ENCODE measurements at regions not wholly inside any gene's neighbourhood (a gene's known extent, or its start where the extent isn't known, plus 50 kb on each side); places are given as distances from the start of the nearest gene placed in this dataset.

DNA sequence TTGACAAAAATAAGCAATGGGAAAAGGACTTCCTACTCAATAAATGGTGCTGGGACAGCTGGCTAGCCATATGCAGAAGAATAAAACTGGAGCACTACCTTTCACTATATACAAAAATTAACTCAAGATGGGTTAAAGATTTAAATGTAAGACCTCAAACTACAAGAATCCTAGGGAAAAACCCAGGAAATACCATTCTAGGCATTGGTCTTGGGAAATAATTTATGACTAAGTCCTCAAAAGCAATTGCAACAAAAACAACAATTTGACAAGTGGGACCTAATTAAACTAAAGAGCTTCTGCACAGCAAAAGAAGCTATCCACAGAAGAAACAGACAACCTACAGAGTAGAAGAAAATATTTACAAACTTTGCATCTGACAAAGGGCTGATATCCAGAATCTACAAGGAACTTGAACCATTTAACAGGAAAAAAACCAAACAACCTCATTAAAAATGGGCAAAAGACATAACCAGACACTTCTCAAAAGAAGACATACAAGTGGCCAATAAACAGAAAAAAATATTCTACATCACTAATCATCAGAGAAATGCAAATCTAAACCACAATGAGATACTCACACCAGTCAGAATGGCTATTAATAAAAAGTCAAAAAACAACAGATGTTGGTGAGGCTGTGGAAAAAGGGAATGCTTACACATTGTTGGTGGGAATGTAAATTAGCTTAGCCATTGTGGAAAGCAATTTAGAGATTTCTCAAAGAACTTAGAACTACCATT, 75.2 kb upstream of the CPEB4 start:
- POLR2A ChIA-PET = no interaction called here
- no peak overlapping the region for H3K27ac Mint-ChIP-seq
- H3K36me3 Mint-ChIP-seq (ENCODE audit: low read depth) = no peaks in the 10 kb centered on the region
- no peak for DNase-seq
- peaks cover 12% of the 10 kb centered on the region for H3K9me3 Mint-ChIP-seq
- CTCF ChIA-PET = no interaction called here
- no peak overlapping the region for H3K4me3 Mint-ChIP-seq
- H3K27me3 Mint-ChIP-seq = peaks cover 8% of the 10 kb centered on the region
- H3K4me1 Mint-ChIP-seq = peaks cover 2% of the 10 kb centered on the region

DNA sequence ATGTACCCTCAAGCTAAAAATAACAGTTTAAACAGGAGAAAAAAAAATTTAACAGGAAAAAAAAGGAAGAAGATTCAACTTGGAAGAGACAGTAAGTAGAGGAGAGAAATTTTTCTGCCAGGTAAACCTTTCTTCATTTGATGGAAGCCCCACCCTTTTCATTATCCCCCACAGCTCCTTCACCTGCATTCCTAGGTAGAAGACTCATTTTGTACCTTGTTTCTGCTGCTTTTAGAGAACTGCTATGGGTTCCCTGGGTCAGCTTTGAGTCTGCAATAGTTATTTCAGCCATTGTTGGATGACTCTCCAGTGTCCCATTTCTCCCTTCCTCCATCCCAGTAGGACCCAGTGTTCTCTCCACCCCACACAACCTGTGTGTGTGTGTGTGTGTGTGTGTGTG, 74.1 kb upstream of the CPEB4 start:
- Mint-ChIP-seq H3K4me3 (no peak overlapping the region), H3K9me3 (peaks cover 12% of the 10 kb centered on the region)

DNA sequence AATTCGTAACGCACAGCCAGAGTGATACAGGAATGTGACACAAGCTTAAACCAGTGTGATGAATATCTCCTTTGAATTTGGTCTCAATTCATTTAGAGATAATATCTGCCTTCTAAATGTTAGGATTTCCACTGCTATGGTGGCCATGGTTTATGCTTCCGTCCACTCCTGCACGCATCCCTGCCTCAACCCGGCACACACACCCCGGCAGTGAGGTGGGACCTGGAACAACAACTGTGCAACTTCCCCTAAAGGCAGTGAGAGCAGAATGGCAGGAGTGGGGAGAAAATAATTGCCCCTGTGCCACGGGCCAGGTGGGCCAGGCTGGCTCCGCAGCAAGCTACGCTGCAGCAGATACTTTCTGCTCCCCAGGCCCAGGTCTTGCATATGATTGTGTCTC, 72.6 kb upstream of the CPEB4 start:
- POLR2A ChIA-PET = no interaction called here
- H3K27me3 Mint-ChIP-seq = peaks cover 6% of the 10 kb centered on the region
- H3K9me3 Mint-ChIP-seq = peaks cover 13% of the 10 kb centered on the region
- DNase-seq = no peak
- CTCF ChIA-PET = no interaction called here
- H3K36me3 Mint-ChIP-seq (ENCODE audit: low read depth) = peaks cover 2% of the 10 kb centered on the region
- H3K4me3 Mint-ChIP-seq = no peak overlapping the region
- no peak overlapping the region for H3K27ac Mint-ChIP-seq
- peaks cover 10% of the 10 kb centered on the region for H3K4me1 Mint-ChIP-seq

More for the DNA sequence above, 74.1 kb upstream of the CPEB4 start:
- ChIA-PET CTCF (no interaction called here), POLR2A (no interaction called here)
- peaks cover 8% of the 10 kb centered on the region for H3K27me3 Mint-ChIP-seq
- H3K27ac Mint-ChIP-seq = no peak overlapping the region
- H3K36me3 Mint-ChIP-seq (ENCODE audit: low read depth) = no peaks in the 10 kb centered on the region
- no peak for DNase-seq
- H3K4me1 Mint-ChIP-seq = peaks cover 2% of the 10 kb centered on the region

DNA sequence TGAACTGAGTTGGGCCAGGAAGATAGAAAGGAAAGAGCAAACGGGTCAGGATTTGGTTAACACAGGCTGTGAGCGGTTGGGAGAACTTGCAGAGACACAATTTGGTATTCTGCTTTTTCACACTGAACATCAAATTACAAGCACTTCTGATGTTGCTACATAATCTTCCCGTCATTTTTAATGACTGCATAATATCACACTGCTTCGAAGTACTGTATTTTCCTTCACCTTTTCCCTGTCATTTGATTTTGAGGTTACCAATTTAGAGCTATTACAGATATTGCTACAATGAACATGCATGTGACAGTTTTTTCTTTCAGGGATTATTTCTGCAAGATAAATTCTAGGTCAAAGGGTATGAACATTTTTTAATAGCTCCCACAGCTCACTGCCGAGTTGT, 71.4 kb upstream of the CPEB4 start:
- Mint-ChIP-seq H3K4me3 (no peak overlapping the region), H3K27ac (no peak overlapping the region), H3K9me3 (peaks cover 5% of the 10 kb centered on the region), H3K4me1 (peaks cover 21% of the 10 kb centered on the region), H3K27me3 (peaks cover 6% of the 10 kb centered on the region), H3K36me3 (ENCODE audit: low read depth) (peaks cover 2% of the 10 kb centered on the region)
- ChIA-PET POLR2A (no interaction called here), CTCF (no interaction called here)
- no peak for DNase-seq

DNA sequence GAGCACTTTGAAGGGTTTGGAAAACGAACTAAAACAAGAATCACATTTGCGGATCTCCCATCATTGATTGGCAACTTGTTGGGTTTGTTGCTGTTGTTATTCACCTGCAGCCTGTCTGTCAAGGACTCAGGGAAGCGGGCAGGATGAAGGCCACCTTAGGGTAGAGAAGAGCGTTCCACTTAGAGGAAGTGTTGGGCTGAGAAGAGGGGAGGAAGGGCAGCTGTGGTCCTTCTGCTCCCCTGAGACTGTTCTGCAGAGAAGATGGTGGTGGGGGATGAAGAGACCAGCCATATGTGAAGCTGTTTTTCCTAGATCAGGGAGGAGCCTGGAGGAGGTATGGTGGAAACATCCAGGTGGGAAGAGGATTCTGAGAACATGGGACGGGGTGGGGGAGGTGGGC, 70.6 kb upstream of the CPEB4 start:
- Mint-ChIP-seq H3K4me3 (no peak overlapping the region), H3K9me3 (peaks cover 8% of the 10 kb centered on the region), H3K27ac (no peak overlapping the region), H3K36me3 (ENCODE audit: low read depth) (peaks cover 2% of the 10 kb centered on the region), H3K27me3 (peaks cover 6% of the 10 kb centered on the region), H3K4me1 (peaks cover 29% of the 10 kb centered on the region)
- DNase-seq = no peak
- POLR2A ChIA-PET = no interaction called here
- CTCF ChIA-PET = no interaction called here

DNA sequence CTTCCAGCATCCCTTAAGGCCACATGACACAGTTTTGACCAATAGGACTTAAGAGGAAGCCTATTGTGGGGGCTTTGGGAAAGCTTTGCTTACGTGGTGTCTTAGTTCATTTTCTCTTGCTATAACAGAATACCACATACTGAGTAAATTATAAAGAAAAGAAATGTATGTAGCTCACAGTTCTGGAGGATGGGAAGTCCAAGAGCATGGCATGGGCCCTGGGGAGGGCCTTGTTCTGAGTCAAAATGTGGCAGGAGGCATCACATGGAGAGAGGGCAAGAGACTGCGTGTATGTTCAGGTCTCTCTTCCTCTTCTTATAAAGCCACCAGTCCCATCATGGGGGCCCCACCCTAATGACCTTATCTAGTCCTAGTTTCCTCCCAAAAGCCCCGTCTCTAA, 68.6 kb upstream of the CPEB4 start:
- no peak overlapping the region for H3K4me3 Mint-ChIP-seq
- H3K4me1 Mint-ChIP-seq = peaks cover 33% of the 10 kb centered on the region
- ChIA-PET POLR2A (no interaction called here), CTCF (no interaction called here)
- peaks cover 8% of the 10 kb centered on the region for H3K9me3 Mint-ChIP-seq
- DNase-seq = no peak
- peaks cover 2% of the 10 kb centered on the region for H3K36me3 Mint-ChIP-seq (ENCODE audit: low read depth)
- H3K27ac Mint-ChIP-seq = no peak overlapping the region
- H3K27me3 Mint-ChIP-seq = peaks cover 3% of the 10 kb centered on the region

DNA sequence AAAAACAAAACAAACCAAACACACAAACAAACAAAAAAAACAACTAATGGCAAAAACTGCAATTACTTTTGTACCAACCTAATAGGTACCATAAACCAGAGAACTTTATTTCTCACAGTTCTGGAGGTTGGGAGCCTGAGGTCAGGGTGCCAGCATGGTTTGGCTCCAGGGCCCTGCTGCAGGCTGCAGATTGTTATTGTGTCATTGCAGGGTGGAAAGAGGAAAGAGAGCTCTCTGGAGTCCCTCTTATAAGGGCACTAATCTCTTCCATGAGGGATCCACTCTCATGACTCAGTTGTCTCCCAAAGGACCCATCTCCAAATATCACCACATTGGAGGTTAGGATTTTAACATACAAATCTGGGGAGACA, 64.9 kb upstream of the CPEB4 start:
- CTCF ChIA-PET = no interaction called here
- peaks cover 2% of the 10 kb centered on the region for H3K36me3 Mint-ChIP-seq (ENCODE audit: low read depth)
- no peaks in the 10 kb centered on the region for H3K27me3 Mint-ChIP-seq
- H3K9me3 Mint-ChIP-seq = peaks cover 12% of the 10 kb centered on the region
- no peak for DNase-seq
- H3K4me3 Mint-ChIP-seq = no peak overlapping the region
- POLR2A ChIA-PET = interaction anchor here (1.5 kb wide), 1 partner anchor 62 kb away, joined by 5 read pairs; no protein-coding TSS in a partner anchor
- H3K4me1 Mint-ChIP-seq = peaks cover 32% of the 10 kb centered on the region
- H3K27ac Mint-ChIP-seq = no peak overlapping the region

DNA sequence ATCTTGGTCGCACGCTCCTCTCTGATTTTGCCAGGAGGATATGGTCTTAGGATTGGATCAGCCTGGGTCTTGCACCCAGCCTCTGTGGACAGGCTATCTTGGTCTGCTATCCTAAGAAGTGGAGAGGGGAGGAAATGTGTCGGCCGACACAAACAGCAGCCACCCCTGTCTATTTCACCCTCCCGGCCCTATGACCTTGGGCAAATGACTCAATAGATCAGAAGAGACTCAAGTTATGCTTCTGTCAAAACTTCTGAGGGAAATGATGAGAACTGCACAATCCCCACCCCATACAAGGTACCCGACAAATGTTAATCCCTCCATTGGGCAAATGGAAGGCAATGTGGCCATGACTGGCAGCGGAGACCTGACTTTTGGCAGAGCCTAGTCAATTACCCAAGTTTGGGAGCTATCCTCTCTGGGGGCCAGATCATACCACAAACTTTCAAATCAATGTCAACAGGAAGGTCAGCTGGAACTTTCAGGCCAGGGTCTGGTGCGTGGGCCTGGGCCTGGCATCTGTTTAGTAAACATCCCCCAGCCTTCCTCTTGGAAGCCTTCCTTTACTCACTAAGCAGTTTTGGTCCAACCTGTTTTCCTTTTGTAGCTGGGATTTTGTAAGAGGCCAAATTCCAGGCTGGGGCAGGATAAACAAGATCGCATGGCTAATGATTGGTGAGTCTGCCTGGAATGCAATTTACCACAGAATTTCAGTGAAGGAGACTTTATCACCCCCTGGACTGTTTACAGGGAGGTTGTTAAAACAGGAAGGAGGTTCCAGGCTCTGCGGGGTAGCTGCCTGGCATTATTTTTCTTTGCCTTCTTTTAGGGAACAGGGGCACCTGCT, 64.2 kb upstream of the CPEB4 start:
- no peaks in the 10 kb centered on the region for H3K27me3 Mint-ChIP-seq
- peaks cover 32% of the 10 kb centered on the region for H3K4me1 Mint-ChIP-seq
- CTCF ChIA-PET = no interaction called here

DNA sequence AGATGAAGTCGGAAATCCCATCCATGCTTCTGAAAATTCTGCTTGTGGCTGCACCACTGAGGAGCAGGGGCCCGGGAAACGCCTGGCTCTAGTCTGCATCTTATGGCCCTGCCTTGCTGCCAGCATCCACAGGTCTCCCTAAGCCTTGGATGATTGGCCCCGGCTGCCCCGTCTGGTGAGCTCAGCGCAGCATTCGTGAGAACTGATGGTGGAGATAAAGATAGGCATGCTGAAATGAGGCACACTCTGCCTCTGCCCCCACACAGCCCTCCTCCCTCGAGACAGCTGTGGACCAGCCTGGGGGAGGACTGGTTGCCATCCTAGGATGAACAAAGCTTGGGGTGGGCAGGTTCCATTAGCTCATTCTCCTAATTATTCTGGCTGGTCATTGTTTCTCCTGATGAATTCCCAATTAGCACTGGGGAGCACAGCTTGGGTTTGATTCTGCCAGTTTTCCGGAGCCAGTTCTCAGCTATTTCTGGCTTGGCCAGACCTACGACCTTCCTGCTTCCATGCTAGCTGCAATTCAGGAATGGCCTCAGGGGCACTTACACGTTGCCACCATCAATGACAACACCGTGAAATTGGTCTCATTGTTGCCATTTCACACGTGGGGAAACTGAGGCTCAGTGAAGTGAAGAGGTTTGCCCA, 62.8 kb upstream of the CPEB4 start:
- DNase-seq = no peak
- ChIA-PET CTCF (no interaction called here), POLR2A (no interaction called here)
- Mint-ChIP-seq H3K4me1 (peaks cover 26% of the 10 kb centered on the region), H3K36me3 (ENCODE audit: low read depth) (no peaks in the 10 kb centered on the region), H3K9me3 (peaks cover 7% of the 10 kb centered on the region), H3K4me3 (no peak overlapping the region), H3K27me3 (no peaks in the 10 kb centered on the region), H3K27ac (no peak overlapping the region)

More for the DNA sequence above, 64.2 kb upstream of the CPEB4 start:
- DNase-seq = no peak
- H3K9me3 Mint-ChIP-seq = peaks cover 12% of the 10 kb centered on the region
- H3K4me3 Mint-ChIP-seq = no peak overlapping the region
- H3K36me3 Mint-ChIP-seq (ENCODE audit: low read depth) = peaks cover 2% of the 10 kb centered on the region
- POLR2A ChIA-PET = no interaction called here
- no peak overlapping the region for H3K27ac Mint-ChIP-seq

DNA sequence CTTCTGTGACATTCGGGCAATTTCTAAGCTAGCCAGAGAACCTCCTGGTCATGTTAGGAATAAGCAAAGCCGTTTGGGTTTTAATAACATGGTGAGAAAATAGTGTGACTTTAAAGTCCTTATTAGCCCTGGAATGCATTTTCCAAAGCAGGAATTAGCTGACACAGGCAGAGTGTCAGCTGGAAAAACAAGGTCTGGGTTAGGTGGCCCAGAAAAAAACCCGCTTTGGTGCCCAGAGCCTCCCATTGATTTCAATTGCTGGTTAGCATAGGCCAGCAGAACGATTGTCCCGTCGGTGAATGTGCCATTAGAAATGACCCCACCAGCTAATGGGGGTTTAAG, 62.1 kb upstream of the CPEB4 start:
- Mint-ChIP-seq H3K36me3 (ENCODE audit: low read depth) (no peaks in the 10 kb centered on the region), H3K27ac (no peak overlapping the region), H3K4me3 (no peak overlapping the region), H3K4me1 (peaks cover 19% of the 10 kb centered on the region), H3K9me3 (peaks cover 7% of the 10 kb centered on the region), H3K27me3 (no peaks in the 10 kb centered on the region)
- ChIA-PET POLR2A (no interaction called here), CTCF (no interaction called here)
- no peak for DNase-seq

DNA sequence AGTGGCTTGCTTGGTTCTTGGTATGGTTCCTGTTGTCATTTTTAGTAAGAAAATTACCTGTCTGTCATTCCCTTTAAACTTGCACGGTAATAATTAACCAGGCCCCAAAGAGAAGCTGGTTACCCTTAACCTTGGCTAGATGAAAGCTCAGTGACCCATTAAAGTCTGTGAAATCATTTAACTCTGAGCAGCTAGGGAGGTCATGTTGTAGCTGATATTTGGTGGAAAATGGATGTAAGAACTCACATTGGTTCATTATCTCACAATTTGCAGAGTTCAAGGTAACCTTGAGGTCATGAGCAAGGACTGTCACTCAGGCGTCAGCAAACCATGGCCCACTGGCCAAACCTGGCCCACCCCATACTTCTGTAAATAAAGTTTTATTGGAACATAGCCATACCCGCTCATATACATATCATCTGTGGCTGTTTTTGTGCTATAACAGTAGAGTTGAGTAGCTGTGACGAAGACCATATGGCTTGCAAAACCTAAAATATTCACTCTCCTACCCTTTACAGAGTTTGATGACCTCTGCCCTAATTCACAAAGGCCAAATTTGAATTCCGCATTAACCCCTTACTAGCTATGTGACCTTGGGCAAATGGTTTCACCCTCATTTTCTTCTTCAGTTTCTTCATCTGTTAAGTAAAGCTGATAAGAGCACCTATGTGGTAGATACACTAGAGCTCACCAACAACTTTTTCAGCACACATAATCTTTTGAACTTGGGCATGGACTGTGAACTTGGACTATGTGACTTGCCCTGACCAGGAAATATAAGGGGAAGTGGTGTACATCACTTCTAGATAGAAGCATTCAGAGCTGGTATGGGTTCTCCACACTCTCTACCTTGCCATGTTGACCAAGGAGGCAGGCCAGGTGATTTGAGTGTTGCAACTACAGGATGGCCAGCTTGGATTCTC, 61.5 kb upstream of the CPEB4 start:
- Mint-ChIP-seq H3K36me3 (ENCODE audit: low read depth) (no peaks in the 10 kb centered on the region), H3K27ac (no peak overlapping the region)
- CTCF ChIA-PET = no interaction called here

DNA sequence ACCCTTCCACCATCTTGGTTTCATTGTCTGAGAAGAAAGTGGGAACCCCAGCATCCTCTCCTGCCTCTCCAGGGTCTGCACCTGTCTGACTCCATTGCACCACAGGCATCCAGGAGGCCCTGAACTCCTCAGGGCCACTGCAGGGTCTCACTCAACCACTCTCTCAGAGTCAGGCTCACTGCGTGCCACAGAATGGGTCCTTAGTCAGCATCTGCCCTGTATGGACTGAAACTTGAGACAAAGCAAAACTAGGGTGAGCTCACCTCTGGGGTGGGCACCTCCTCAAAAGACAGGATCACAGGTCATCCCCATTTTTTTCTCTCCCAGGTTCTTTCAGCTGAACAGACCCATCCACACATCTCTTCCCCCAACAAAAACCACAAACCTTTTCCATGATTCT, 59.2 kb upstream of the CPEB4 start:
- Mint-ChIP-seq H3K36me3 (ENCODE audit: low read depth) (no peaks in the 10 kb centered on the region), H3K9me3 (peaks cover 4% of the 10 kb centered on the region), H3K27ac (no peak overlapping the region), H3K4me3 (no peak overlapping the region), H3K27me3 (no peaks in the 10 kb centered on the region), H3K4me1 (peaks cover 2% of the 10 kb centered on the region)
- DNase-seq = no peak
- POLR2A ChIA-PET = no interaction called here
- CTCF ChIA-PET = no interaction called here

More for the DNA sequence above, 61.5 kb upstream of the CPEB4 start:
- Mint-ChIP-seq H3K4me1 (peaks cover 12% of the 10 kb centered on the region), H3K4me3 (no peak overlapping the region), H3K9me3 (peaks cover 7% of the 10 kb centered on the region), H3K27me3 (no peaks in the 10 kb centered on the region)
- DNase-seq = no peak
- POLR2A ChIA-PET = no interaction called here

DNA sequence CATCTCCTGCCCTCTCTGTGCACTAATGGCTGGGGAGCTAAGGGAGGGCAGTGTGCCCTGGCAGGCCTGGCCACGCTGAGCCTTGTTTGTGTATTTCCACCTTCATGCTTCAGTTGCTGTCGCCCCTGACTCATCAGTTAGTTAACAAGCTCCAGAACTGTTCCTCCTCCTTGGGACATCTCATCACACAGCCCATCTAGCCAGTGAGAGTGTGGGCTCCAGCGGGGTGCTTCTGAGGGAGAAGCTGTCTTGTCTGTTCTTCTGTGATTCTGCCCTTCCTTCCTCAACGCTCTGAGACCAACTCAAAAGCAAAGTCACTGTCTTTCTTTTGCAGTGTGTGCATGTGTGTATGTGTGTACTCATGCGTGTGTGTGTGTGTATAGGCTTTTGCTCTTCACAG, 58.3 kb upstream of the CPEB4 start:
- Mint-ChIP-seq H3K27me3 (no peaks in the 10 kb centered on the region), H3K9me3 (peaks cover 4% of the 10 kb centered on the region), H3K4me3 (no peak overlapping the region), H3K27ac (no peak overlapping the region), H3K36me3 (ENCODE audit: low read depth) (no peaks in the 10 kb centered on the region), H3K4me1 (no peaks in the 10 kb centered on the region)
- no peak for DNase-seq
- ChIA-PET POLR2A (no interaction called here), CTCF (no interaction called here)
